ENCODE measurements at regions not wholly inside any gene's neighbourhood (a gene's known extent, or its start where the extent isn't known, plus 50 kb on each side); places are given as distances from the start of the nearest gene placed in this dataset.

DNA sequence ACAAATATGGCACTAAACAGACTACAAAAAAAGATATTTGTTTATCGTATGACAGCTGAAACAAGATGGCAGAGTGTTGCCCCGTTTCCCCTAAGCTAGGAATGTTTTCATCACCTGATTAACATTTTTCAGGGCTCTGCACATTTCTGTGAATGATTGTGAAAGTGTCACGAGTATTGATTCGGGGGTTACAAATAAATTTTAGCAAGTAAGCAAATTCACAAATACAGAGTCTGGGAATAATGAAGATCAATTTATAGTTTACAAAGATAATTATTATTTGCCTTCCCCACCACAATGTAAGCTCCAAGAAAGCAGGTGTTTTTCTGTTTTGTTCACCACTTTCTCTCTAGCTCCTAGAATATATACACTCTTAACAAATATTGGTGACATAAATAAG, 361.2 kb upstream of the ERCC4 start:
- TF ChIP-seq, protein P1, sequence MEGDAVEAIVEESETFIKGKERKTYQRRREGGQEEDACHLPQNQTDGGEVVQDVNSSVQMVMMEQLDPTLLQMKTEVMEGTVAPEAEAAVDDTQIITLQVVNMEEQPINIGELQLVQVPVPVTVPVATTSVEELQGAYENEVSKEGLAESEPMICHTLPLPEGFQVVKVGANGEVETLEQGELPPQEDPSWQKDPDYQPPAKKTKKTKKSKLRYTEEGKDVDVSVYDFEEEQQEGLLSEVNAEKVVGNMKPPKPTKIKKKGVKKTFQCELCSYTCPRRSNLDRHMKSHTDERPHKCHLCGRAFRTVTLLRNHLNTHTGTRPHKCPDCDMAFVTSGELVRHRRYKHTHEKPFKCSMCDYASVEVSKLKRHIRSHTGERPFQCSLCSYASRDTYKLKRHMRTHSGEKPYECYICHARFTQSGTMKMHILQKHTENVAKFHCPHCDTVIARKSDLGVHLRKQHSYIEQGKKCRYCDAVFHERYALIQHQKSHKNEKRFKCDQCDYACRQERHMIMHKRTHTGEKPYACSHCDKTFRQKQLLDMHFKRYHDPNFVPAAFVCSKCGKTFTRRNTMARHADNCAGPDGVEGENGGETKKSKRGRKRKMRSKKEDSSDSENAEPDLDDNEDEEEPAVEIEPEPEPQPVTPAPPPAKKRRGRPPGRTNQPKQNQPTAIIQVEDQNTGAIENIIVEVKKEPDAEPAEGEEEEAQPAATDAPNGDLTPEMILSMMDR (IDR thresholded peaks at IDR 0.05), result no peak
- DNase-seq (ENCODE audit: low spot score) (no peak), ATAC-seq (ENCODE audit: low FRiP score) (no peak)

DNA sequence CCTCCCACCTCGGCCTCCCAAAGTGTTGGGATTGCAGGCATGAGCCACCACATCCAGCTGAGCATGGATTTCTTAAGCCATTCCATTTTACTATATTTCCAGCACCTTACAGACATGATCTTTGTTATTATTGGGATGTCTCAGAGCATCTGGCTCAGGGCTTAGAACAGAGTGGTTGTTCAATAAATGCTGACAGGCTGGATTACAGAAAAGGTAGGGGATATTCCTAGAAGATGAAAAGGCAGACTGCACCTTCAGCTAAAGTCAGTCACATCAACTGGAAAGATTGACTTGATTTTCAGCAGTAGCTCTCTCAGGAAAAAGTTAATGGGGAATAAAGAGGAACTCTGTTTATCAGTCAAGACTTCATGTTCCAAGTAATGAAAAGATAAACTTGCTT, 360.3 kb upstream of the ERCC4 start:
- DNase-seq (ENCODE audit: low spot score) (no peak), ATAC-seq (ENCODE audit: low FRiP score) (no peak)
- TF ChIP-seq, protein P1 (IDR thresholded peaks at IDR 0.05), result no peak

DNA sequence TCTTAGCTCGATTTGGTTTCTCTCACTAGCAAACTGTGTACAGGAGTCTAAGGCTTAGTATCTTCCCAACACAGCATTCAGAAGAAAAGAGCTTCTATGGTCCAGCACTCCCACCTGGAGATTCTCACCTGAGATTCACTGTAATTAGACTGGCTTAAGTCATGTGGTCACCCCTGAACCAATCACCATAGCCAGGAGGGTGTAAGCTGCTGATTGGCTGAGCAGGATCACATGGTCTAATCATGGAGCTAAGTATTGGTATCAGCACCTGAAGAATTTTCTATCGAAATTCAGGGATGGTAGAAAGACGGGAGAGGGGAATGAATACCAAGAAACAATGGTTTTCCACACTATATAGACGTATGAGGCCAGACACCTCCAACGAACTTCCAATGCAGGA, 359.8 kb upstream of the ERCC4 start:
- DNase-seq (ENCODE audit: low spot score) (no peak), ATAC-seq (ENCODE audit: low FRiP score) (no peak)
- TF ChIP-seq, protein P1 (IDR thresholded peaks at IDR 0.05), result no peak

DNA sequence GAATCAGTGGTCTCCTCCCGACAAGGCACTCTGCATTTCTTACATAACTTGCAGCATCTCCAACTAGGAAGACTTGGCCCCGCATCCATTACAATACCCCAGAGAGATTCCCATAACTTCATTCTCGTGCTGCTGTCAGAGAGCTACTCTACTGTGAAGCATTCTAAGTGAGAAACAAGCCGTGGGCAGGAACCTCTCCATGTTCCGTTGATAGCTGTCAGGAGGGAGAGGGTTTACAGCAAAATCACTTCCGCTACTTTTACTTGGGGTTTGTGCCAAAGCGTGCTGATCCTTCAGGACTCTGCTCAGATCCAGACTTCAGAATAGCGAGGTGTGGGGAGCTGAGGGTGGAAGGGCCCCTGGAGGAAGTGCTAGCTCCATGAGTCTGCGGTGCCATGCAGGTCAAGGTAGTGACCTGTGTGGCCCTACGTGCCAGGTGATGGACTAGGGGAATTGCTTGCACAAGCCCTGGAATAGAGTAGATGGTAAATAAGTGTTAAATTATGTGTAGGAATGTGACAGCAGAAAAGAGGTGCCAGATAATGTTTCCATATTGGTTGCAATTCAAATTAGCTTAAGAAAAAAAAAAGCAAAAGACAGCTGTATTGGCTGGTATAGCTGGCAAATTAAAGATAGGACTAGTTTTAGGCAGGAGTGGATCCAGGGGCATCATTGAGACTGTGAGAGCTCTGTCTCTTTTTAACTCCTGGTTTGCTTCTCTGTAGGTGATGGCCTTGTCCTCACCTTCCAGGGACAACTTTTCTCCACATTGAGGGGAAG, 358.5 kb upstream of the ERCC4 start:
- ATAC-seq (ENCODE audit: low FRiP score), result no peak
- TF ChIP-seq, protein P1 (IDR thresholded peaks at IDR 0.05), result no peak
- DNase-seq (ENCODE audit: low spot score), result no peak

DNA sequence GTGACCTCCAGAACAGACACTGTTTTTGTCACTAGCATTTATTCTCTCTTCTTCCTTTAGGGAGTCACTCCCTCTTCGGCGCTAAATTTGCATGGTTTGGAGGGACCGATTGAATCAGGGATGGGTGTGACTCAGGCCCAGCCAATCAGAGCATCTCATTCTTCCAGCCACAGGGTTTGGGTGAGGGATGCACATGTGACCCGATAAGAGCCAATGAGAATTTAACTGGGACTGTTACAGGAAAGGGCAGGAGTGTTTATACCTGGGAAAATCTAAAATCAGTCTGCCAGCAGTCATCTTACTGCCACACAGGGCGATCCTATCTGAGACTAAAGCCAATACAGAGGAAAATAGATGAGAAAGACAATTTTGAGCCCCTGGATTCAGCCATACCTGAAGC, 351.2 kb upstream of the ERCC4 start:
- ATAC-seq (ENCODE audit: low FRiP score) (no peak), DNase-seq (ENCODE audit: low spot score) (no peak)
- TF ChIP-seq, protein P1 (IDR thresholded peaks at IDR 0.05), result no peak

DNA sequence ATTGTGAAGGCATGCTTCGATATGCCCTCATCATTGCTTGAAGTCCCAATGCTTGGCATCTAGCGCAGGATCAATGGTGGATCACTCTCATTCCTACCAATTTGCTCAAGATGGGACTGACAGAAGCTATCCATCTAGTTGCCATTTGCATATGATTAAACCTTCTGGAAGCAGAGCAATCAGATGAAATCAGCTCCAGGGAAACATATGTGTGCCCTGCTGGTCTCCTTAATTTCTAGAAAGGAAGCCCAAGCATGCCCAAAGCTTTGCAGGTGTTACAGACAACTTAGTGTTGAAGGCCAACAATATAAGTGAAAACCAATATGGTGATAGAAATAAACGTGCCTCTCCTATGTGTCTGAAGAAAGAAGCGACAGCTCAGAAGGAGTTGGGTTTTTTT, 350.0 kb upstream of the ERCC4 start:
- ATAC-seq (ENCODE audit: low FRiP score) (no peak), DNase-seq (ENCODE audit: low spot score) (no peak)
- TF ChIP-seq, protein P1 (IDR thresholded peaks at IDR 0.05), result no peak

DNA sequence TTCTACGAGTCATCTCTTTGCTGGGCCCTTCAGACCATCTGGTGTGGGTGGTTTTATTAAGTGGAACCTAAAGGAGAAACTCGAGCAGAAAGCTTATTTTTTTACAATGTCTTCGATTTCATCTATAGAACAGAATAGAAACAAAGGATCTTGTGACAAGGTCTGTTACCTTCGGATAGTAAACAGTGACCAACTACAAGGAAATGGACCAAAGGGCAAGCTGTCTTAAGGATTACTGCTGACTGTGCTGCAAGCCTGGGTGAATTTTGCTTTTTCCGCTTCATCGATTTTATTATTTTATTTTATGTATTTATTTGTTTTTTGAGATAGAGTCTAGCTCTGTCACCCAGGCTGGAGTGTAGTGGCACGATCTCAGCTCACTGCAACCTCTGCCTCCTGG, 348.9 kb upstream of the ERCC4 start:
- TF ChIP-seq, protein P1 (IDR thresholded peaks at IDR 0.05), result no peak
- ATAC-seq (ENCODE audit: low FRiP score) (no peak), DNase-seq (ENCODE audit: low spot score) (no peak)
